Stimulated activated effector memory CD8-positive, alpha-beta T cell treated with anti-CD3 and anti-CD28 coated beads, Interleukin-12 subunit alpha, Interleukin-12 subunit beta, amount 100 ng/mL, for 72 hours (primary cell): ENCODE measurements at regions not wholly inside any gene's neighbourhood (a gene's known extent, or its start where the extent isn't known, plus 50 kb on each side); places are given as distances from the start of the nearest gene placed in this dataset.

Experiments used
- ATAC-seq: fragments of 150-1000 bp; cut with Tn5 transposase; 2 replicates; pipeline ENCODE4 v1.10.0; 2021
- DNase-seq, 2 donors: peaks; one replicate each; pipeline ENCODE4 v3.0.0; 2021 to 2022; ENCODE audit warnings: low spot score in 2 of 2
- H3K27ac Mint-ChIP-seq: one replicate; pipeline ENCODE4 v1.8.0; 2022; ENCODE audit warnings: mild to moderate bottlenecking, mixed read lengths
- H3K36me3 Mint-ChIP-seq: one replicate; pipeline ENCODE4 v1.8.0; 2022; ENCODE audit warnings: mild to moderate bottlenecking, mixed read lengths
- H3K4me1 Mint-ChIP-seq: one replicate; pipeline ENCODE4 v1.8.0; 2022; ENCODE audit warnings: mixed read lengths
- H3K4me3 Mint-ChIP-seq: one replicate; pipeline ENCODE4 v1.8.0; 2022; ENCODE audit warnings: mild to moderate bottlenecking, mixed read lengths
- H3K9me3 Mint-ChIP-seq: one replicate; pipeline ENCODE4 v1.8.0; 2022; ENCODE audit warnings: mixed read lengths

- H3K36me3 Mint-ChIP-seq = peaks cover 6% of the 10 kb centered on the region
- DNase-seq = no peak
- H3K4me3 Mint-ChIP-seq = no peak overlapping the region
- ATAC-seq = peak; percentile 29
- no peak overlapping the region for H3K27ac Mint-ChIP-seq
- H3K4me1 Mint-ChIP-seq = peaks cover 11% of the 10 kb centered on the region
- no peaks in the 10 kb centered on the region for H3K9me3 Mint-ChIP-seq
Measured at GRCh38 chr15:69979262-69979661, 118.5 kb downstream of the TLE3 start.

GRCh38 chr15:69979783-69980182, 117.9 kb downstream of the TLE3 start:
- ATAC-seq (no peak), DNase-seq (no peak)
- Mint-ChIP-seq H3K4me3 (no peak overlapping the region), H3K36me3 (peaks cover 6% of the 10 kb centered on the region), H3K9me3 (no peaks in the 10 kb centered on the region), H3K27ac (no peak overlapping the region), H3K4me1 (peaks cover 11% of the 10 kb centered on the region)

- no peak for ATAC-seq
- no peak overlapping the region for H3K27ac Mint-ChIP-seq
Measured at GRCh38 chr15:69980341-69981059, 117.2 kb downstream of the TLE3 start.

GRCh38 chr15:69982037-69982436, 115.7 kb downstream of the TLE3 start:
- Mint-ChIP-seq H3K36me3 (peaks cover 6% of the 10 kb centered on the region), H3K9me3 (no peaks in the 10 kb centered on the region), H3K4me1 (peaks cover 11% of the 10 kb centered on the region), H3K27ac (no peak overlapping the region), H3K4me3 (no peak overlapping the region)
- DNase-seq (no peak), ATAC-seq (no peak)

More at GRCh38 chr15:69980341-69981059, 117.2 kb downstream of the TLE3 start:
- Mint-ChIP-seq H3K4me1 (peaks cover 11% of the 10 kb centered on the region), H3K9me3 (no peaks in the 10 kb centered on the region), H3K36me3 (peaks cover 6% of the 10 kb centered on the region), H3K4me3 (no peak overlapping the region)
- DNase-seq = no peak

- no peak for DNase-seq
- H3K36me3 Mint-ChIP-seq = peaks cover 6% of the 10 kb centered on the region
- H3K4me3 Mint-ChIP-seq = no peak overlapping the region
- H3K4me1 Mint-ChIP-seq = peaks cover 11% of the 10 kb centered on the region
- H3K27ac Mint-ChIP-seq = no peak overlapping the region
- H3K9me3 Mint-ChIP-seq = no peaks in the 10 kb centered on the region
- no peak for ATAC-seq
Measured at GRCh38 chr15:69983696-69984265, 113.9 kb downstream of the TLE3 start.

GRCh38 chr15:69987492-69988489, 109.9 kb downstream of the TLE3 start:
- no peak overlapping the region for H3K4me3 Mint-ChIP-seq
- DNase-seq (no peak), ATAC-seq (no peak)
- H3K4me1 Mint-ChIP-seq = no peaks in the 10 kb centered on the region
- no peaks in the 10 kb centered on the region for H3K9me3 Mint-ChIP-seq
- no peaks in the 10 kb centered on the region for H3K36me3 Mint-ChIP-seq
- H3K27ac Mint-ChIP-seq = no peak overlapping the region

- Mint-ChIP-seq H3K4me3 (no peak overlapping the region), H3K4me1 (no peaks in the 10 kb centered on the region), H3K27ac (no peak overlapping the region), H3K9me3 (no peaks in the 10 kb centered on the region), H3K36me3 (no peaks in the 10 kb centered on the region)
- DNase-seq (no peak), ATAC-seq (no peak)
Measured at GRCh38 chr15:69988541-69989225, 109.0 kb downstream of the TLE3 start.

- H3K36me3 Mint-ChIP-seq = no peaks in the 10 kb centered on the region
- no peak overlapping the region for H3K4me3 Mint-ChIP-seq
- H3K4me1 Mint-ChIP-seq = no peaks in the 10 kb centered on the region
- H3K9me3 Mint-ChIP-seq = no peaks in the 10 kb centered on the region
- no peak overlapping the region for H3K27ac Mint-ChIP-seq
- DNase-seq (no peak), ATAC-seq (no peak)
Measured at GRCh38 chr15:69990566-69991421, 106.9 kb downstream of the TLE3 start.

GRCh38 chr15:69991551-69991980, 106.2 kb downstream of the TLE3 start:
- no peaks in the 10 kb centered on the region for H3K4me1 Mint-ChIP-seq
- H3K4me3 Mint-ChIP-seq = no peak overlapping the region
- no peak for DNase-seq
- H3K9me3 Mint-ChIP-seq = no peaks in the 10 kb centered on the region
- H3K27ac Mint-ChIP-seq = no peak overlapping the region
- ATAC-seq = no peak
- H3K36me3 Mint-ChIP-seq = no peaks in the 10 kb centered on the region

GRCh38 chr15:69992348-69992747, 105.4 kb downstream of the TLE3 start:
- no peaks in the 10 kb centered on the region for H3K4me1 Mint-ChIP-seq
- no peak for ATAC-seq

GRCh38 chr15:69994429-69995205, 103.1 kb downstream of the TLE3 start:
- no peaks in the 10 kb centered on the region for H3K36me3 Mint-ChIP-seq
- DNase-seq (no peak), ATAC-seq (no peak)
- H3K27ac Mint-ChIP-seq = no peak overlapping the region
- H3K4me3 Mint-ChIP-seq = no peak overlapping the region
- H3K4me1 Mint-ChIP-seq = no peaks in the 10 kb centered on the region
- H3K9me3 Mint-ChIP-seq = no peaks in the 10 kb centered on the region

More at GRCh38 chr15:69992348-69992747, 105.4 kb downstream of the TLE3 start:
- no peak overlapping the region for H3K27ac Mint-ChIP-seq
- no peaks in the 10 kb centered on the region for H3K9me3 Mint-ChIP-seq
- no peak overlapping the region for H3K4me3 Mint-ChIP-seq
- H3K36me3 Mint-ChIP-seq = no peaks in the 10 kb centered on the region
- DNase-seq = no peak

GRCh38 chr15:69996321-69997160, 101.2 kb downstream of the TLE3 start:
- H3K9me3 Mint-ChIP-seq = no peaks in the 10 kb centered on the region
- no peak overlapping the region for H3K27ac Mint-ChIP-seq
- H3K36me3 Mint-ChIP-seq = no peaks in the 10 kb centered on the region

GRCh38 chr15:69997161-69997485, 100.6 kb downstream of the TLE3 start:
- no peak for DNase-seq
- H3K4me1 Mint-ChIP-seq = no peaks in the 10 kb centered on the region
- H3K27ac Mint-ChIP-seq = no peak overlapping the region
- H3K9me3 Mint-ChIP-seq = no peaks in the 10 kb centered on the region
- no peaks in the 10 kb centered on the region for H3K36me3 Mint-ChIP-seq
- no peak overlapping the region for H3K4me3 Mint-ChIP-seq
- ATAC-seq = no peak

More at GRCh38 chr15:69996321-69997160, 101.2 kb downstream of the TLE3 start:
- H3K4me1 Mint-ChIP-seq = no peaks in the 10 kb centered on the region
- no peak for ATAC-seq
- H3K4me3 Mint-ChIP-seq = no peak overlapping the region
- no peak for DNase-seq
